Neuronal stem cell (in vitro differentiated cells): ENCODE measurements at regions not wholly inside any gene's neighbourhood (a gene's known extent, or its start where the extent isn't known, plus 50 kb on each side); places are given as distances from the start of the nearest gene placed in this dataset.

Source experiments
- DNase-seq: peaks from one replicate; pipeline ENCODE4 v3.0.0-alpha.2; 2013; ENCODE audit warnings: low spot score
- H2AFZ ChIP-seq: one replicate; pipeline ENCODE4 v1.6.1; 2013; ENCODE audit warnings: mild to moderate bottlenecking, low read length, inconsistent platforms
- H2AK5ac ChIP-seq: 2 replicates; pipeline ENCODE4 v1.6.1; 2013; ENCODE audit warnings: low read depth, mild to moderate bottlenecking, inconsistent platforms, low read length, moderate library complexity, mixed read lengths
- H2BK120ac ChIP-seq: 2 replicates; pipeline ENCODE4 v1.6.1; 2013; ENCODE audit warnings: low read depth, mild to moderate bottlenecking, inconsistent platforms, low read length, moderate library complexity, mixed read lengths
- H2BK12ac ChIP-seq: one replicate; pipeline ENCODE4 v1.6.1; 2013; ENCODE audit warnings: low read length, inconsistent platforms
- H2BK15ac ChIP-seq: 2 replicates; pipeline ENCODE4 v1.6.1; 2013; ENCODE audit warnings: mild to moderate bottlenecking, low read length, inconsistent platforms, mixed read lengths
- H2BK5ac ChIP-seq: one replicate; pipeline ENCODE4 v1.6.1; 2013; ENCODE audit warnings: inconsistent platforms, mild to moderate bottlenecking, low read length, moderate library complexity
- H3K14ac ChIP-seq: one replicate; pipeline ENCODE4 v1.6.1; 2013; ENCODE audit warnings: low read length, inconsistent platforms
- H3K18ac ChIP-seq: 2 replicates; pipeline ENCODE4 v1.6.1; 2013; ENCODE audit warnings: low read length, inconsistent platforms
- H3K23ac ChIP-seq: 2 replicates; pipeline ENCODE4 v1.6.1; 2013; ENCODE audit warnings: low read depth, mild to moderate bottlenecking, mixed read lengths, low read length, inconsistent platforms; ENCODE audit not compliant: poor library complexity
- H3K27ac ChIP-seq: replicated peaks from 3 replicates; pipeline ENCODE4 v1.5.1; 2013; ENCODE audit warnings: low read length, inconsistent platforms
- H3K27me3 ChIP-seq, 3 experiments: 2 replicates each; pipeline ENCODE4 v1.6.1; 2013; ENCODE audit warnings: low read length in 3 of 3, mild to moderate bottlenecking in 2 of 3, inconsistent platforms in 1 of 3, low read depth in 1 of 3, mixed read lengths in 1 of 3, moderate library complexity in 1 of 3; ENCODE audit not compliant: control insufficient read depth in 3 of 3, insufficient read depth in 3 of 3
- H3K36me3 ChIP-seq, 2 donors: replicated peaks in 1 of 2; 2 replicates each; pipeline ENCODE4 v1.6.1; 2013; ENCODE audit warnings: low read length in 2 of 2; ENCODE audit not compliant: control insufficient read depth in 2 of 2, insufficient read depth in 2 of 2
- H3K4ac ChIP-seq: 2 replicates; pipeline ENCODE4 v1.6.1; 2013; ENCODE audit warnings: inconsistent platforms, mild to moderate bottlenecking, low read length, moderate library complexity
- H3K4me1 ChIP-seq, 2 donors: 1 replicate in 1 of 2; 2 replicates in 1 of 2; pipeline ENCODE4 v1.6.1; 2013; ENCODE audit warnings: low read length in 2 of 2, low read depth in 1 of 2; ENCODE audit not compliant: control insufficient read depth in 2 of 2, insufficient read depth in 1 of 2
- H3K4me2 ChIP-seq: one replicate; pipeline ENCODE4 v1.6.1; 2013; ENCODE audit warnings: mild to moderate bottlenecking, low read length, inconsistent platforms; ENCODE audit not compliant: insufficient read depth, poor library complexity, severe bottlenecking
- H3K4me3 ChIP-seq, 2 donors: 2 replicates each; pipeline ENCODE4 v1.5.1; 2013; ENCODE audit warnings: low read length in 2 of 2, mild to moderate bottlenecking in 2 of 2, inconsistent platforms in 1 of 2, moderate library complexity in 1 of 2
- H3K79me1 ChIP-seq: one replicate; pipeline ENCODE4 v1.6.1; 2013; ENCODE audit warnings: low read depth, mild to moderate bottlenecking, inconsistent platforms, low read length, moderate library complexity
- H3K9ac ChIP-seq: one replicate; pipeline ENCODE4 v1.6.1; 2013; ENCODE audit warnings: mild to moderate bottlenecking, low read depth, low read length, inconsistent platforms; ENCODE audit not compliant: poor library complexity
- H3K9me3 ChIP-seq, 2 donors: replicated peaks in 1 of 2; 2 replicates each; pipeline versions ENCODE3 to v1.6.1; 2013; ENCODE audit warnings: low read length in 2 of 2, mild to moderate bottlenecking in 2 of 2, inconsistent platforms in 1 of 2, low read depth in 1 of 2, mixed read lengths in 1 of 2, moderate library complexity in 1 of 2; ENCODE audit not compliant: control insufficient read depth in 2 of 2, insufficient read depth in 1 of 2
- H4K8ac ChIP-seq: one replicate; pipeline ENCODE4 v1.6.1; 2013; ENCODE audit warnings: low read depth, mild to moderate bottlenecking, inconsistent platforms, low read length, moderate library complexity
- H4K91ac ChIP-seq: one replicate; pipeline ENCODE4 v1.6.1; 2013; ENCODE audit warnings: low read length, low read depth, mild to moderate bottlenecking, inconsistent platforms; ENCODE audit not compliant: poor library complexity
- WGBS, 2 donors: extraction: QIAGEN DNeasy Blood & Tissue Kit; methylation state at CpG; one replicate each; pipeline ENCODE4 v1.1.7; 2013; ENCODE audit warnings: missing lambda C conversion rate in 2 of 2, mixed read lengths in 1 of 2; ENCODE audit not compliant: insufficient read length in 2 of 2, insufficient replicate concordance in 1 of 2; ENCODE audit errors: extremely low coverage in 2 of 2; 5-methylcytosine and 5-hydroxymethylcytosine counted together

GRCh38 chr11:27196203-27196897 is 155.7 kb downstream of the BBOX1 start:
- Histone ChIP-seq H2AFZ (no peak overlapping the region), H4K91ac (no peak overlapping the region), H2BK120ac (no peak overlapping the region), H3K9me3 (no peaks in the 10 kb centered on the region), H2BK5ac (no peak overlapping the region), H3K4me1 (peaks cover 2% of the 10 kb centered on the region in 2 donors), H2BK15ac (no peak overlapping the region), H2AK5ac (no peak overlapping the region), H3K4me3 (no peak overlapping the region), H3K14ac (no peak overlapping the region), H3K79me1 (no peaks in the 10 kb centered on the region), H3K27ac (no peak overlapping the region), H2BK12ac (no peak overlapping the region), H3K18ac (no peak overlapping the region), H3K27me3 (no peaks in the 10 kb centered on the region), H3K4me2 (no peak overlapping the region), H4K8ac (no peak overlapping the region), H3K36me3 (no peaks in the 10 kb centered on the region), H3K9ac (no peak overlapping the region), H3K23ac (no peak overlapping the region), H3K4ac (no peak overlapping the region)
- no peak for DNase-seq
- WGBS, 2 donors: no CpG with 5 or more reads among the region's 6 CpGs

- H3K27ac ChIP-seq: no peak overlapping the region
- H2AFZ ChIP-seq: no peak overlapping the region
- H2BK5ac ChIP-seq: no peak overlapping the region
- H3K23ac ChIP-seq: no peak overlapping the region
- H3K79me1 ChIP-seq: no peaks in the 10 kb centered on the region
- no peak overlapping the region for H4K8ac ChIP-seq
- DNase-seq: no peak
- H2AK5ac ChIP-seq: no peak overlapping the region
- no peaks in the 10 kb centered on the region for H3K36me3 ChIP-seq
- no peak overlapping the region for H2BK120ac ChIP-seq
- no peak overlapping the region for H3K18ac ChIP-seq
- H2BK15ac ChIP-seq: no peak overlapping the region
- no peak overlapping the region for H3K4ac ChIP-seq
- H4K91ac ChIP-seq: no peak overlapping the region
- H3K14ac ChIP-seq: no peak overlapping the region
- H3K9me3 ChIP-seq: no peaks in the 10 kb centered on the region
- peaks cover 2% of the 10 kb centered on the region in 2 donors for H3K4me1 ChIP-seq
- no peak overlapping the region for H3K4me2 ChIP-seq
- no peak overlapping the region for H3K9ac ChIP-seq
- no peaks in the 10 kb centered on the region for H3K27me3 ChIP-seq
- H2BK12ac ChIP-seq: no peak overlapping the region
- no peak overlapping the region for H3K4me3 ChIP-seq
Observed at GRCh38 chr11:27195837-27196202, 155.2 kb downstream of the BBOX1 start.

DNA sequence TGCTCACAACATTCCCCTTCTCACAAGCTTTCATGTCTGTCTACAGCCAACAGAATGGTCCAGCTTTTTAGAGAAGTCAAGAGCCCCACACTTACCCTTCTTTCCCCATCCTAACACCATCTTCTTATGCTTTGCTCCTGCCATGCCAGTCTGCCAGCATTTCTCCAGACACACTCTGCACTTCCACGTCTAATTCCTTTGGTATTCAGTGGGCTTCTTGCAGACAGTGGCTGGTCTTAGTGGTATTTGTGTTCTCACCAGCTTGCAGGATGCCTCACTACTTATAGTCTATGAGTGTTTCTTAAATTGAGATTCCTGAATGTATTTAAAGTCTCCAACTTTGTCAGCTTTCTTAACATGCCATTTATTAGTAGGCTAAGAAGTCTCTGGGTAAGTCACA is 154.4 kb downstream of the BBOX1 start:
- Histone ChIP-seq H3K9me3 (no peaks in the 10 kb centered on the region), H3K4me2 (no peak overlapping the region), H3K14ac (no peak overlapping the region), H3K23ac (no peak overlapping the region), H2BK12ac (no peak overlapping the region), H3K27ac (no peak overlapping the region), H3K79me1 (no peaks in the 10 kb centered on the region), H2BK120ac (no peak overlapping the region), H2AFZ (no peak overlapping the region), H3K4ac (no peak overlapping the region), H2AK5ac (no peak overlapping the region), H3K4me1 (peaks cover 2% of the 10 kb centered on the region in 2 donors), H3K36me3 (no peaks in the 10 kb centered on the region), H3K27me3 (no peaks in the 10 kb centered on the region), H2BK15ac (no peak overlapping the region), H4K91ac (no peak overlapping the region), H2BK5ac (no peak overlapping the region), H3K4me3 (no peak overlapping the region), H3K9ac (no peak overlapping the region), H3K18ac (no peak overlapping the region), H4K8ac (no peak overlapping the region)
- no CpG with 5 or more reads among the region's 1 CpG for WGBS, 2 donors
- no peak for DNase-seq

- no peak overlapping the region for H4K8ac ChIP-seq
- no peak overlapping the region for H2AK5ac ChIP-seq
- no peak for DNase-seq
- H3K9me3 ChIP-seq: no peaks in the 10 kb centered on the region
- no peak overlapping the region for H2BK12ac ChIP-seq
- H3K4me3 ChIP-seq: no peak overlapping the region
- no peak overlapping the region for H3K27ac ChIP-seq
- no peaks in the 10 kb centered on the region for H3K36me3 ChIP-seq
- H3K4me1 ChIP-seq: peaks cover 2% of the 10 kb centered on the region in 2 donors
- no peak overlapping the region for H3K18ac ChIP-seq
- 100% methylated on average over 1 of the region's 7 CpGs; no CpG with 5 or more reads in 1 of the 2 donors for WGBS, 2 donors
- no peak overlapping the region for H2AFZ ChIP-seq
- H3K4me2 ChIP-seq: no peak overlapping the region
- no peaks in the 10 kb centered on the region for H3K27me3 ChIP-seq
- no peak overlapping the region for H3K4ac ChIP-seq
- H2BK5ac ChIP-seq: no peak overlapping the region
- no peak overlapping the region for H4K91ac ChIP-seq
- no peak overlapping the region for H3K9ac ChIP-seq
- no peak overlapping the region for H3K14ac ChIP-seq
- H2BK120ac ChIP-seq: no peak overlapping the region
- H3K23ac ChIP-seq: no peak overlapping the region
- no peak overlapping the region for H2BK15ac ChIP-seq
- H3K79me1 ChIP-seq: no peaks in the 10 kb centered on the region
Observed at GRCh38 chr11:27193434-27194225, 153.0 kb downstream of the BBOX1 start.
